ENCODE measurements at regions not wholly inside any gene's neighbourhood (a gene's known extent, or its start where the extent isn't known, plus 50 kb on each side); places are given as distances from the start of the nearest gene placed in this dataset.

DNA sequence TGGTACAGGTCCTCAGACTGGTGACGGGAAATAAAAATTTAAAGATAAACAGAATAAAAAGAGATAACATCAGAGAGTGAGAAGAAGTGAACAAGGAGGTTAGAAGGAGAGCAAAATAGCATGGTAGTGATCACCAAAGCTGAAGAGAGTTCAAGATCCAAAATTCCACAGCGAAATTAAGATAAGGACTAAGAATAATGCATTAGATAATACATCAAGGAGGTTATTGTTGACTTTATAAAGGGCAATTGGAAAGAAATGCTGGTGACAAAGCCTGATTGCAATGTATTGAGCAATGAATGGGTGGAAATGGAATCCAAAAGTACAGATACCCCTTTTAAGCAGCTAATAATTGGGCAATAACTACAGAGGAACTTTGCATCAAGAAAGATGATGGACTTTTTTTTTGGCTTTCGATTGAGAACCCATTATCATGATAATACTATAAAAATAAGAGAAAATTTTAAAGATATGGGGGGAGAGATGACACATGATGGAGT is 101.6 kb upstream of the MAP9 start:
- no peak overlapping the region for H3K4me3 ChIP-seq (ENCODE audit: control extremely low read depth in 1 of 5, extremely low read depth in 1 of 5, insufficient read depth in 1 of 5, low read depth in 2 of 5, low read length in 4 of 5)
- no peaks in the 10 kb centered on the region for H4K20me1 ChIP-seq (ENCODE audit: control insufficient read depth, insufficient read depth, low read length, poor library complexity, severe bottlenecking)
- no peaks in the 10 kb centered on the region for H3K36me3 ChIP-seq (replicated peaks in 1 of 2; ENCODE audit: control extremely low read depth in 1 of 2, control insufficient read depth in 1 of 2, extremely low read depth in 1 of 2, insufficient read depth in 2 of 2, low read length in 1 of 2)
- TF ChIP-seq, protein P1, sequence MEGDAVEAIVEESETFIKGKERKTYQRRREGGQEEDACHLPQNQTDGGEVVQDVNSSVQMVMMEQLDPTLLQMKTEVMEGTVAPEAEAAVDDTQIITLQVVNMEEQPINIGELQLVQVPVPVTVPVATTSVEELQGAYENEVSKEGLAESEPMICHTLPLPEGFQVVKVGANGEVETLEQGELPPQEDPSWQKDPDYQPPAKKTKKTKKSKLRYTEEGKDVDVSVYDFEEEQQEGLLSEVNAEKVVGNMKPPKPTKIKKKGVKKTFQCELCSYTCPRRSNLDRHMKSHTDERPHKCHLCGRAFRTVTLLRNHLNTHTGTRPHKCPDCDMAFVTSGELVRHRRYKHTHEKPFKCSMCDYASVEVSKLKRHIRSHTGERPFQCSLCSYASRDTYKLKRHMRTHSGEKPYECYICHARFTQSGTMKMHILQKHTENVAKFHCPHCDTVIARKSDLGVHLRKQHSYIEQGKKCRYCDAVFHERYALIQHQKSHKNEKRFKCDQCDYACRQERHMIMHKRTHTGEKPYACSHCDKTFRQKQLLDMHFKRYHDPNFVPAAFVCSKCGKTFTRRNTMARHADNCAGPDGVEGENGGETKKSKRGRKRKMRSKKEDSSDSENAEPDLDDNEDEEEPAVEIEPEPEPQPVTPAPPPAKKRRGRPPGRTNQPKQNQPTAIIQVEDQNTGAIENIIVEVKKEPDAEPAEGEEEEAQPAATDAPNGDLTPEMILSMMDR (IDR thresholded peaks at IDR 0.05): no peak
- TF ChIP-seq EZH2 (IDR thresholded peaks at IDR 0.05; ENCODE audit: borderline replicate concordance, insufficient read depth, low read depth, low read length, poor library complexity, severe bottlenecking): no peak
- no peaks in the 10 kb centered on the region for H3K4me1 ChIP-seq (ENCODE audit: control insufficient read depth in 2 of 2, insufficient read depth in 2 of 2, low read length in 2 of 2)
- DNase-seq: no peak
- no peaks in the 10 kb centered on the region for H3K27me3 Mint-ChIP-seq
- 100% methylated on average over 1 of the region's 3 CpGs for WGBS (ENCODE audit: insufficient coverage)
- no peak overlapping the region for H3K27ac ChIP-seq (ENCODE audit: low read length in 2 of 2)
- no peak overlapping the region for H3K4me3 Mint-ChIP-seq
- no peak overlapping the region for H3K27ac Mint-ChIP-seq
- no peaks in the 10 kb centered on the region for H3K9me3 Mint-ChIP-seq (ENCODE audit: insufficient read depth)
- H3K27me3 ChIP-seq (replicated peaks in 1 of 4; ENCODE audit: control extremely low read depth in 1 of 4, control insufficient read depth in 3 of 4, insufficient read depth in 4 of 4, low read length in 3 of 4): peaks cover 0 to 3% (median 0%) of the 10 kb centered on the region in 4 experiments
- no peak overlapping the region for H3K9ac ChIP-seq (ENCODE audit: low read length)
- POLR2A ChIA-PET: no interaction called here
- ATAC-seq (ENCODE audit: low read depth): no peak
- H3K4me2 ChIP-seq (replicated peaks; ENCODE audit: low read depth, low read length, poor library complexity, severe bottlenecking): no peak overlapping the region
- no peaks in the 10 kb centered on the region for H3K9me3 ChIP-seq (ENCODE audit: control extremely low read depth in 1 of 3, control insufficient read depth in 2 of 3, insufficient read depth in 1 of 3, low read length in 2 of 3)
- no peaks in the 10 kb centered on the region for H3K4me1 Mint-ChIP-seq
- CTCF ChIA-PET: no interaction called here
- no peak overlapping the region for H2AFZ ChIP-seq (ENCODE audit: insufficient read depth, low read depth, low read length, poor library complexity, severe bottlenecking)
- intact Hi-C loops (cut with micrococcal nuclease): no loop called here
- no peaks in the 10 kb centered on the region for H3K79me2 ChIP-seq (ENCODE audit: control insufficient read depth, insufficient read depth, low read length)

DNA sequence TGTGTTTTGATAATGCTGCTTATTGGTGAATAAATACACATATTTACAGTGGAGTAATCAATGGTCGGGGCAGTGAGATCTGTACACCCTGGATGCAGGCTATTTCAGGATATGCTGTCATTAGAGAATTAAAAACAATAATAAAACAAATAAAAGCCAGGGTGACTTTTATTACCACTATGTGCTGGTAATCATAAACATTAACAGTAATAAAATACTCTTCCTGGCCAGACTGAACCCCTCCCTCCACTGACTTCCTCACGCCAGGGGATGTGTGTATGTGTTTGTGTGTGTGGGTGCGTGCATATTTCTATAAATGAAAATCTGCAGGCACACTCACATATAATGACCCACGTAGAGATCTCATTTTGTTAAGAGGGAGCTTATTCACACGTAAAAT is 98.0 kb upstream of the MAP9 start:
- H3K27ac ChIP-seq (ENCODE audit: low read length in 2 of 2): no peak overlapping the region
- no peak overlapping the region for H3K4me2 ChIP-seq (replicated peaks; ENCODE audit: low read depth, low read length, poor library complexity, severe bottlenecking)
- Mint-ChIP-seq H3K4me3 (no peak overlapping the region), H3K4me1 (no peaks in the 10 kb centered on the region), H3K9me3 (ENCODE audit: insufficient read depth) (no peaks in the 10 kb centered on the region), H3K27ac (no peak overlapping the region), H3K27me3 (peaks cover 5% of the 10 kb centered on the region)
- DNase-seq (no peak), ATAC-seq (ENCODE audit: low read depth) (no peak)
- intact Hi-C loops (cut with micrococcal nuclease): no loop called here
- no peak overlapping the region for H3K4me3 ChIP-seq (ENCODE audit: control extremely low read depth in 1 of 5, extremely low read depth in 1 of 5, insufficient read depth in 1 of 5, low read depth in 2 of 5, low read length in 4 of 5)
- no peak overlapping the region for H3K9ac ChIP-seq (ENCODE audit: low read length)
- peaks cover 0 to 3% (median 0%) of the 10 kb centered on the region in 4 experiments for H3K27me3 ChIP-seq (replicated peaks in 1 of 4; ENCODE audit: control extremely low read depth in 1 of 4, control insufficient read depth in 3 of 4, insufficient read depth in 4 of 4, low read length in 3 of 4)
- POLR2A ChIA-PET: no interaction called here
- no CpG with 5 or more reads among the region's 5 CpGs for WGBS (ENCODE audit: insufficient coverage)
- TF ChIP-seq, protein P1 (IDR thresholded peaks at IDR 0.05): no peak
- TF ChIP-seq EZH2 (IDR thresholded peaks at IDR 0.05; ENCODE audit: borderline replicate concordance, insufficient read depth, low read depth, low read length, poor library complexity, severe bottlenecking): no peak
- H3K36me3 ChIP-seq (replicated peaks in 1 of 2; ENCODE audit: control extremely low read depth in 1 of 2, control insufficient read depth in 1 of 2, extremely low read depth in 1 of 2, insufficient read depth in 2 of 2, low read length in 1 of 2): no peaks in the 10 kb centered on the region
- no peaks in the 10 kb centered on the region for H3K4me1 ChIP-seq (ENCODE audit: control insufficient read depth in 2 of 2, insufficient read depth in 2 of 2, low read length in 2 of 2)
- no peaks in the 10 kb centered on the region for H3K79me2 ChIP-seq (ENCODE audit: control insufficient read depth, insufficient read depth, low read length)
- H2AFZ ChIP-seq (ENCODE audit: insufficient read depth, low read depth, low read length, poor library complexity, severe bottlenecking): no peak overlapping the region
- CTCF ChIA-PET: no interaction called here
- H3K9me3 ChIP-seq (ENCODE audit: control extremely low read depth in 1 of 3, control insufficient read depth in 2 of 3, insufficient read depth in 1 of 3, low read length in 2 of 3): no peaks in the 10 kb centered on the region
- no peaks in the 10 kb centered on the region for H4K20me1 ChIP-seq (ENCODE audit: control insufficient read depth, insufficient read depth, low read length, poor library complexity, severe bottlenecking)
